ENCODE measurements at regions not wholly inside any gene's neighbourhood (a gene's known extent, or its start where the extent isn't known, plus 50 kb on each side); places are given as distances from the start of the nearest gene placed in this dataset.

GRCh38 chr9:2262386-2263071 is 247.4 kb downstream of the SMARCA2 start (continued):
- no peak for TF ChIP-seq UBTF (CRISPR knock-in tag; IDR thresholded peaks at IDR 0.05)
- TF ChIP-seq BHLHE40 (IDR thresholded peaks at IDR 0.05; ENCODE audit: low read length), result no peak

GRCh38 chr9:2263111-2263510 is 248.0 kb downstream of the SMARCA2 start:
- POLR2A ChIA-PET, result no interaction called here
- CTCF ChIA-PET (ENCODE audit: low intra/inter-chr PET ratio, low total read pairs), result no interaction called here
- Histone ChIP-seq H2AFZ (ENCODE audit: low read length) (no peak overlapping the region), H3K36me3 (replicated peaks in 1 of 2; ENCODE audit: control insufficient read depth in 1 of 2, insufficient read depth in 2 of 2, low read length in 2 of 2) (no peaks in the 10 kb centered on the region), H3K79me2 (ENCODE audit: insufficient read depth, low read length) (no peaks in the 10 kb centered on the region), H3K27me3 (ENCODE audit: control insufficient read depth in 1 of 2, insufficient read depth in 2 of 2, low read length in 2 of 2) (no peaks in the 10 kb centered on the region; a peak in 2 of 5 replicates), H3K9ac (ENCODE audit: insufficient read depth, low read depth, low read length) (no peak overlapping the region), H3K4me1 (ENCODE audit: insufficient read depth, low read length) (no peaks in the 10 kb centered on the region), H3K4me3 (replicated peaks in 1 of 3; ENCODE audit: insufficient read depth in 1 of 3, low read depth in 2 of 3, low read length in 3 of 3) (no peak overlapping the region), H3K4me2 (ENCODE audit: low read depth, low read length) (no peak overlapping the region), H3K27ac (ENCODE audit: extremely low read length, insufficient read depth, low read length) (no peak overlapping the region), H3K9me3 (ENCODE audit: low read length) (no peaks in the 10 kb centered on the region), H4K20me1 (ENCODE audit: insufficient read depth, low read length) (no peaks in the 10 kb centered on the region)
- intact Hi-C loops (cut with micrococcal nuclease; ENCODE audit: unreplicated experiment), result no loop called here
- in situ Hi-C loops (cut with HindIII; ENCODE audit: extremely low pct_ligation_motif_present, low pct_unique_long_range_greater_than_20kb), result no loop called here
- ATAC-seq (no peak), DNase-seq (ENCODE audit: low spot score) (no peak), FAIRE-seq (no peak)
- no TSS peak for BruUV-seq (replicated peaks)
- 0% methylated on average over 1 of the region's 1 CpG for WGBS (ENCODE audit: low lambda C conversion rate)
- TF ChIP-seq ZNF441 (CRISPR knock-in tag; IDR thresholded peaks at IDR 0.05; ENCODE audit: borderline replicate concordance) (no peak), ZNF687 (CRISPR knock-in tag; IDR thresholded peaks at IDR 0.05) (no peak), GLI4 (CRISPR knock-in tag; IDR thresholded peaks at IDR 0.05; ENCODE audit: borderline replicate concordance) (no peak), AHDC1 (CRISPR knock-in tag; IDR thresholded peaks at IDR 0.05; ENCODE audit: borderline replicate concordance) (no peak)

Data from HepG2 (cell line).